ENCODE measurements at regions not wholly inside any gene's neighbourhood (a gene's known extent, or its start where the extent isn't known, plus 50 kb on each side); places are given as distances from the start of the nearest gene placed in this dataset.
"Not testable (repeated sequence)": the region's sequence is repeated elsewhere in the genome, so short reads cannot be mapped to it uniquely, and the experiment has no call there.

GRCh38 chrX:92570217-92570616 lies 791.0 kb downstream of the PCDH11X start:
- BruUV-seq (replicated peaks); H2AFZ ChIP-seq (ENCODE audit: low read depth, low read length); ATAC-seq; H3K9me1 ChIP-seq (ENCODE audit: control insufficient read depth, insufficient read depth, low read length); H3K79me2 ChIP-seq (ENCODE audit: control insufficient read depth, insufficient read depth, low read length); H3K27me3 ChIP-seq (ENCODE audit: control insufficient read depth in 2 of 2, insufficient read depth in 2 of 2, low read length in 2 of 2); intact Hi-C loops (cut with micrococcal nuclease); CTCF ChIA-PET (ENCODE audit: low intra/inter-chr PET ratio); H3K36me3 ChIP-seq (ENCODE audit: control insufficient read depth, insufficient read depth, low read length); DNase-seq (ENCODE audit: extremely low read depth in 1 of 4, low spot score in 3 of 4); H3K4me2 ChIP-seq (ENCODE audit: insufficient read depth, low read length); H3K4me1 ChIP-seq (replicated peaks in 1 of 2; ENCODE audit: control insufficient read depth in 2 of 2, insufficient read depth in 2 of 2, low read length in 2 of 2); H3K27ac ChIP-seq (ENCODE audit: extremely low read depth, low read depth, low read length); FAIRE-seq; POLR2A ChIA-PET; H4K20me1 ChIP-seq (replicated peaks; ENCODE audit: control insufficient read depth, insufficient read depth, low read length); in situ Hi-C loops (cut with MboI); H3K9ac ChIP-seq (ENCODE audit: insufficient read depth in 1 of 2, low read depth in 2 of 2, low read length in 2 of 2); H3K4me3 ChIP-seq; H3K9me3 ChIP-seq (replicated peaks; ENCODE audit: control insufficient read depth, insufficient read depth, low read depth, low read length): not testable (repeated sequence)
- WGBS (ENCODE audit: insufficient coverage, low coverage, missing lambda C conversion rate): 0% methylated on average over 1 of the region's 1 CpG

DNA sequence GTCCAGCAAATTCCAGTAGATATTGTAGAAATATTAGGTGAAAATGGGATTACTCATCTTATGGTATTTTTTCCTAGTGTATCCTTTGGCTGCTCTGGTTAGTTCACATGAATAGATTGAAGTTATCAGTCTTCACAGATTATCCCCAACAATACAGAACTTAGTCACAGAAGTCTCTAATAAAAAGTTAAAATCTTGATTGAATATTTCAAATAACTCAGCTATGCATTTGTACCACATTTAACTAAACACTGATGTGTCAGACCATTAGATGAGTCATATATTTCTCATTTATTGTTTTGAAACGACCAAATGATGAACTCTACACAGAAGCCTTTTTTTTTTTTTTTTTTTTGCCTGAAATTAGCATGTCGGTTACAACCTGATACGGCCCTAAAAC lies 807.5 kb downstream of the PCDH11X start:
- BruUV-seq (replicated peaks); H4K20me1 ChIP-seq (replicated peaks; ENCODE audit: control insufficient read depth, insufficient read depth, low read length); DNase-seq (ENCODE audit: extremely low read depth in 1 of 4, low spot score in 3 of 4); intact Hi-C loops (cut with micrococcal nuclease); H3K4me3 ChIP-seq; H3K9me1 ChIP-seq (ENCODE audit: control insufficient read depth, insufficient read depth, low read length); POLR2A ChIA-PET; in situ Hi-C loops (cut with MboI); H3K4me2 ChIP-seq (ENCODE audit: insufficient read depth, low read length); H3K36me3 ChIP-seq (ENCODE audit: control insufficient read depth, insufficient read depth, low read length); H3K4me1 ChIP-seq (replicated peaks in 1 of 2; ENCODE audit: control insufficient read depth in 2 of 2, insufficient read depth in 2 of 2, low read length in 2 of 2); ATAC-seq; H3K9me3 ChIP-seq (replicated peaks; ENCODE audit: control insufficient read depth, insufficient read depth, low read depth, low read length); CTCF ChIA-PET (ENCODE audit: low intra/inter-chr PET ratio); FAIRE-seq; H3K9ac ChIP-seq (ENCODE audit: insufficient read depth in 1 of 2, low read depth in 2 of 2, low read length in 2 of 2); H3K27me3 ChIP-seq (ENCODE audit: control insufficient read depth in 2 of 2, insufficient read depth in 2 of 2, low read length in 2 of 2); H3K79me2 ChIP-seq (ENCODE audit: control insufficient read depth, insufficient read depth, low read length); H3K27ac ChIP-seq (ENCODE audit: extremely low read depth, low read depth, low read length); H2AFZ ChIP-seq (ENCODE audit: low read depth, low read length): not testable (repeated sequence)
- WGBS (ENCODE audit: insufficient coverage, low coverage, missing lambda C conversion rate): 0% methylated on average over 1 of the region's 3 CpGs

GRCh38 chrX:92589676-92590075 lies 810.5 kb downstream of the PCDH11X start:
- H4K20me1 ChIP-seq (replicated peaks; ENCODE audit: control insufficient read depth, insufficient read depth, low read length); H3K36me3 ChIP-seq (ENCODE audit: control insufficient read depth, insufficient read depth, low read length); H3K9ac ChIP-seq (ENCODE audit: insufficient read depth in 1 of 2, low read depth in 2 of 2, low read length in 2 of 2); H3K4me2 ChIP-seq (ENCODE audit: insufficient read depth, low read length); H3K9me1 ChIP-seq (ENCODE audit: control insufficient read depth, insufficient read depth, low read length); H2AFZ ChIP-seq (ENCODE audit: low read depth, low read length); H3K79me2 ChIP-seq (ENCODE audit: control insufficient read depth, insufficient read depth, low read length); CTCF ChIA-PET (ENCODE audit: low intra/inter-chr PET ratio); DNase-seq (ENCODE audit: extremely low read depth in 1 of 4, low spot score in 3 of 4); intact Hi-C loops (cut with micrococcal nuclease); ATAC-seq; H3K27me3 ChIP-seq (ENCODE audit: control insufficient read depth in 2 of 2, insufficient read depth in 2 of 2, low read length in 2 of 2); BruUV-seq (replicated peaks); FAIRE-seq; H3K4me3 ChIP-seq; H3K27ac ChIP-seq (ENCODE audit: extremely low read depth, low read depth, low read length); POLR2A ChIA-PET; in situ Hi-C loops (cut with MboI); H3K9me3 ChIP-seq (replicated peaks; ENCODE audit: control insufficient read depth, insufficient read depth, low read depth, low read length); H3K4me1 ChIP-seq (replicated peaks in 1 of 2; ENCODE audit: control insufficient read depth in 2 of 2, insufficient read depth in 2 of 2, low read length in 2 of 2): not testable (repeated sequence)
- 0% methylated on average over 2 of the region's 4 CpGs for WGBS (ENCODE audit: insufficient coverage, low coverage, missing lambda C conversion rate)

DNA sequence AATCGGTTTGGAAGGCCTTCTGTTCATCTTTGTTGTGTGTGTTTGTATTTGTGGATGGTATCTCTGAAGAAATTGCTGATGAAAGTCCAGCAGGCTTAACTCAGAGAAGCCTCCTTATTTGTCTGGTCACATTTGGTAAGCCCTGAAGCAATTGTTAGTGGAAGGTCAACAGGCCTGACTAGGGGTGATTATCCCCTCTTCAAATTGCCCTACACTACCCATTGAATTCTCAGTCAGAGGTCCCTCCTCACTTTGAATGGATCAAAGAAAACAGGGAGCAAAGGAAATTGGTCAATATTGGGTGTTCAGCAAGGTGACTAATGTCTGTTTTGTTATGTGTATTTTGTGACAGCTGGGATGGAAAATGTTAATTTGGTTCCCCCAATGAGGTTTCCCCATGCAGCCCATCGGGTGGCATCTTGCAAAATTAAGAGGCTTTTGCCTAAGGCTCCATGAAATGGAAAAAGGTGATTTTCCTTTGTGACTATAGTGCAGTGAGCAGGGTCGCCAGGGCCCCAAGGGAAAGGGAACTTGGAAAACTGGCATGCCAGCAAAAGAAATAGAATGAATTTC lies 811.6 kb downstream of the PCDH11X start:
- H3K9me1 ChIP-seq (ENCODE audit: control insufficient read depth, insufficient read depth, low read length); H3K9me3 ChIP-seq (replicated peaks; ENCODE audit: control insufficient read depth, insufficient read depth, low read depth, low read length); H3K27ac ChIP-seq (ENCODE audit: extremely low read depth, low read depth, low read length); H3K9ac ChIP-seq (ENCODE audit: insufficient read depth in 1 of 2, low read depth in 2 of 2, low read length in 2 of 2); ATAC-seq; FAIRE-seq; H3K36me3 ChIP-seq (ENCODE audit: control insufficient read depth, insufficient read depth, low read length); H3K79me2 ChIP-seq (ENCODE audit: control insufficient read depth, insufficient read depth, low read length); DNase-seq (ENCODE audit: extremely low read depth in 1 of 4, low spot score in 3 of 4); H3K4me2 ChIP-seq (ENCODE audit: insufficient read depth, low read length); POLR2A ChIA-PET; intact Hi-C loops (cut with micrococcal nuclease); H3K4me1 ChIP-seq (replicated peaks in 1 of 2; ENCODE audit: control insufficient read depth in 2 of 2, insufficient read depth in 2 of 2, low read length in 2 of 2); H2AFZ ChIP-seq (ENCODE audit: low read depth, low read length); CTCF ChIA-PET (ENCODE audit: low intra/inter-chr PET ratio); in situ Hi-C loops (cut with MboI); BruUV-seq (replicated peaks); H4K20me1 ChIP-seq (replicated peaks; ENCODE audit: control insufficient read depth, insufficient read depth, low read length); H3K27me3 ChIP-seq (ENCODE audit: control insufficient read depth in 2 of 2, insufficient read depth in 2 of 2, low read length in 2 of 2); H3K4me3 ChIP-seq: not testable (repeated sequence)
- no CpG with 5 or more reads among the region's 3 CpGs for WGBS (ENCODE audit: insufficient coverage, low coverage, missing lambda C conversion rate)
